Mammary epithelial cell (primary cell): ENCODE measurements at regions not wholly inside any gene's neighbourhood (a gene's known extent, or its start where the extent isn't known, plus 50 kb on each side); places are given as distances from the start of the nearest gene placed in this dataset.

Experiments used
- EZH2 ChIP-seq: IDR thresholded peaks from 2 replicates; pipeline ENCODE4 v1.6.1; 2012; ENCODE audit warnings: low read length, inconsistent platforms, borderline replicate concordance
- TF ChIP-seq, protein P1 (sequence below), 2 donors: IDR thresholded peaks in 1 of 2; conservative IDR thresholded peaks in 1 of 2; 2 replicates each; pipeline ENCODE4 v1.5.1; 2011 to 2012; ENCODE audit warnings: inconsistent platforms in 2 of 2, low read length in 2 of 2, mild to moderate bottlenecking in 2 of 2, control low read depth in 1 of 2, low read depth in 1 of 2; ENCODE audit not compliant: insufficient read depth in 1 of 2; ENCODE audit errors: extremely low read depth in 1 of 2

DNA sequence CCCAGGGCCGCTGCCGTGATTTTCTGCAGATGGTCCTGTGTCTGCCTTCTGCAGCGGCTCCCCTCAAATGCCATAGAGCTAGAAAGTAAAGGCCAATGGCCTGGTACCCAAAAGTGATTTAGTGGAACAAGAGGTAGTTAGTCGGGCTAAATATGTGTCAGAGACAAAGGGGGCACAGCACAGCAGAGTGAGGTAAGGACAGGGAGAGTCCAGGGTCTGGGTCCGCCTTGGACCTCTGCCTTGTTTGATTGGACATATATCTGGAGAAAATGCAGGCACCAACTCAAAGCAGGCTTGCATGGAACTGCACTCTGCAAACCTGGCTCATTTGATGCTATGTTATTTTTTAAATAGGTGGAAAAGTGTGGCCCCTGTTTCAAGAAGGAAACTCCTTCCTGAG lies 249.6 kb upstream of the B3GAT1 start:
- TF ChIP-seq, protein P1, sequence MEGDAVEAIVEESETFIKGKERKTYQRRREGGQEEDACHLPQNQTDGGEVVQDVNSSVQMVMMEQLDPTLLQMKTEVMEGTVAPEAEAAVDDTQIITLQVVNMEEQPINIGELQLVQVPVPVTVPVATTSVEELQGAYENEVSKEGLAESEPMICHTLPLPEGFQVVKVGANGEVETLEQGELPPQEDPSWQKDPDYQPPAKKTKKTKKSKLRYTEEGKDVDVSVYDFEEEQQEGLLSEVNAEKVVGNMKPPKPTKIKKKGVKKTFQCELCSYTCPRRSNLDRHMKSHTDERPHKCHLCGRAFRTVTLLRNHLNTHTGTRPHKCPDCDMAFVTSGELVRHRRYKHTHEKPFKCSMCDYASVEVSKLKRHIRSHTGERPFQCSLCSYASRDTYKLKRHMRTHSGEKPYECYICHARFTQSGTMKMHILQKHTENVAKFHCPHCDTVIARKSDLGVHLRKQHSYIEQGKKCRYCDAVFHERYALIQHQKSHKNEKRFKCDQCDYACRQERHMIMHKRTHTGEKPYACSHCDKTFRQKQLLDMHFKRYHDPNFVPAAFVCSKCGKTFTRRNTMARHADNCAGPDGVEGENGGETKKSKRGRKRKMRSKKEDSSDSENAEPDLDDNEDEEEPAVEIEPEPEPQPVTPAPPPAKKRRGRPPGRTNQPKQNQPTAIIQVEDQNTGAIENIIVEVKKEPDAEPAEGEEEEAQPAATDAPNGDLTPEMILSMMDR (conservative IDR thresholded peaks at IDR 0.05 in 1 of 2, IDR thresholded peaks at IDR 0.05 in 1 of 2; ENCODE audit: extremely low read depth in 1 of 2, insufficient read depth in 1 of 2, low read depth in 1 of 2, low read length in 2 of 2), result no peak
- no peak for TF ChIP-seq EZH2
